CD8-positive, alpha-beta memory T cell (primary cell): ENCODE measurements at regions not wholly inside any gene's neighbourhood (a gene's known extent, or its start where the extent isn't known, plus 50 kb on each side); places are given as distances from the start of the nearest gene placed in this dataset.

Experiments
- CTCF ChIA-PET: fragments of 350-600 bp; sonication (Branson Sonifier 250); formaldehyde crosslinking; loops from one replicate; lab custom pipeline; 2021; ENCODE audit warnings: antibody characterized with exemption; lab: Charles Lee
- POLR2A ChIA-PET: fragments of 350-600 bp; sonication (Branson Sonifier 250); formaldehyde crosslinking; loops from one replicate; lab custom pipeline; 2021; ENCODE audit warnings: antibody characterized with exemption; lab: Charles Lee
- DNase-seq, 5 donors: peaks; one replicate each; pipeline versions ENCODE4 v3.0.0 to v3.0.0-alpha.2; 2020 to 2022; ENCODE audit warnings: mixed read lengths in 1 of 5
- H3K27ac ChIP-seq: one replicate; pipeline ENCODE4 v1.7.0; 2013; ENCODE audit warnings: low read depth, mild to moderate bottlenecking, low read length, moderate library complexity
- H3K27me3 ChIP-seq: 2 replicates; pipeline ENCODE4 v1.7.0; 2013; ENCODE audit warnings: low read length, mild to moderate bottlenecking; ENCODE audit not compliant: insufficient read depth, poor library complexity, severe bottlenecking
- H3K36me3 ChIP-seq: 2 replicates; pipeline ENCODE4 v1.7.0; 2013; ENCODE audit warnings: mild to moderate bottlenecking, low read length, moderate library complexity; ENCODE audit not compliant: insufficient read depth
- H3K4me1 ChIP-seq: 2 replicates; pipeline ENCODE4 v1.7.0; 2013; ENCODE audit warnings: mild to moderate bottlenecking, low read length, moderate library complexity; ENCODE audit not compliant: insufficient read depth
- H3K4me3 ChIP-seq: 2 replicates; pipeline ENCODE4 v1.7.0; 2013; ENCODE audit warnings: mild to moderate bottlenecking, low read length
- H3K9me3 ChIP-seq: 2 replicates; pipeline ENCODE4 v1.7.0; 2013; ENCODE audit warnings: mild to moderate bottlenecking, low read length
- H3K27ac Mint-ChIP-seq, 8 donors: one replicate each; pipeline ENCODE4 v1.8.0; 2020 to 2021; ENCODE audit warnings: mixed read lengths in 8 of 8, mild to moderate bottlenecking in 6 of 8, inconsistent platforms in 3 of 8, moderate library complexity in 3 of 8
- H3K27me3 Mint-ChIP-seq, 2 donors: one replicate each; pipeline ENCODE4 v1.8.0; 2020 to 2021; ENCODE audit warnings: mixed read lengths in 2 of 2, mild to moderate bottlenecking in 1 of 2, moderate library complexity in 1 of 2
- H3K36me3 Mint-ChIP-seq, 3 donors: one replicate each; pipeline ENCODE4 v1.8.0; 2020 to 2021; ENCODE audit warnings: mixed read lengths in 3 of 3, inconsistent platforms in 1 of 3, mild to moderate bottlenecking in 1 of 3
- H3K4me1 Mint-ChIP-seq, 3 donors: one replicate each; pipeline ENCODE4 v1.8.0; 2020 to 2021; ENCODE audit warnings: mixed read lengths in 3 of 3, inconsistent platforms in 1 of 3, mild to moderate bottlenecking in 1 of 3
- H3K4me3 Mint-ChIP-seq, 7 donors: one replicate each; pipeline ENCODE4 v1.8.0; 2020 to 2021; ENCODE audit warnings: mixed read lengths in 7 of 7, mild to moderate bottlenecking in 6 of 7, moderate library complexity in 4 of 7, inconsistent platforms in 2 of 7
- H3K9me3 Mint-ChIP-seq, 5 donors: one replicate each; pipeline ENCODE4 v1.8.0; 2020 to 2022; ENCODE audit warnings: mixed read lengths in 5 of 5, mild to moderate bottlenecking in 3 of 5, moderate library complexity in 2 of 5, inconsistent platforms in 1 of 5

GRCh38 chr2:100754951-100755350 is 65.0 kb upstream of the NPAS2 start:
- H3K4me3 Mint-ChIP-seq, result no peak overlapping the region
- H3K4me1 Mint-ChIP-seq, result no peaks in the 10 kb centered on the region
- Histone ChIP-seq H3K36me3 (no peaks in the 10 kb centered on the region), H3K4me1 (no peaks in the 10 kb centered on the region), H3K4me3 (no peak overlapping the region), H3K9me3 (no peaks in the 10 kb centered on the region), H3K27me3 (no peaks in the 10 kb centered on the region), H3K27ac (no peak overlapping the region)
- H3K36me3 Mint-ChIP-seq, result peaks cover 0 to 3% (median 0%) of the 10 kb centered on the region in 3 donors
- H3K27ac Mint-ChIP-seq, result no peak overlapping the region
- peaks cover 0 to 6% (median 0%) of the 10 kb centered on the region in 5 donors for H3K9me3 Mint-ChIP-seq
- POLR2A ChIA-PET, result no interaction called here
- peaks cover 8 to 41% of the 10 kb centered on the region in 2 donors for H3K27me3 Mint-ChIP-seq
- CTCF ChIA-PET, result no interaction called here
- no peak for DNase-seq

GRCh38 chr2:100755441-100755840 is 64.5 kb upstream of the NPAS2 start:
- H3K27ac ChIP-seq, result no peak overlapping the region
- H3K9me3 Mint-ChIP-seq, result peaks cover 0 to 2% (median 0%) of the 10 kb centered on the region in 5 donors
- H3K27me3 Mint-ChIP-seq, result peaks cover 6 to 41% of the 10 kb centered on the region in 2 donors
- POLR2A ChIA-PET, result no interaction called here
- H3K4me3 ChIP-seq, result no peak overlapping the region
- peak overlapping the region in 1 of 7 donors; percentile 18 for H3K4me3 Mint-ChIP-seq
- no peaks in the 10 kb centered on the region for H3K9me3 ChIP-seq
- H3K36me3 ChIP-seq, result no peaks in the 10 kb centered on the region
- no peaks in the 10 kb centered on the region for H3K27me3 ChIP-seq
- DNase-seq, result no peak
- no peaks in the 10 kb centered on the region for H3K4me1 Mint-ChIP-seq
- no peak overlapping the region for H3K27ac Mint-ChIP-seq
- CTCF ChIA-PET, result no interaction called here
- H3K4me1 ChIP-seq, result no peaks in the 10 kb centered on the region
- H3K36me3 Mint-ChIP-seq, result peaks cover 0 to 3% (median 0%) of the 10 kb centered on the region in 3 donors

GRCh38 chr2:100756704-100757103 is 63.2 kb upstream of the NPAS2 start:
- Mint-ChIP-seq H3K4me3 (no peak overlapping the region), H3K9me3 (no peaks in the 10 kb centered on the region), H3K36me3 (peaks cover 0 to 3% (median 0%) of the 10 kb centered on the region in 3 donors), H3K4me1 (no peaks in the 10 kb centered on the region), H3K27ac (no peak overlapping the region), H3K27me3 (peaks cover 2 to 44% of the 10 kb centered on the region in 2 donors)
- POLR2A ChIA-PET, result no interaction called here
- H3K4me1 ChIP-seq, result no peaks in the 10 kb centered on the region
- H3K9me3 ChIP-seq, result no peaks in the 10 kb centered on the region
- no peak overlapping the region for H3K27ac ChIP-seq
- CTCF ChIA-PET, result no interaction called here
- no peaks in the 10 kb centered on the region for H3K27me3 ChIP-seq
- no peak overlapping the region for H3K4me3 ChIP-seq
- no peak for DNase-seq
- no peaks in the 10 kb centered on the region for H3K36me3 ChIP-seq

- Histone ChIP-seq H3K4me3 (no peak overlapping the region), H3K36me3 (no peaks in the 10 kb centered on the region), H3K4me1 (no peaks in the 10 kb centered on the region), H3K27ac (no peak overlapping the region), H3K9me3 (no peaks in the 10 kb centered on the region), H3K27me3 (no peaks in the 10 kb centered on the region)
- H3K9me3 Mint-ChIP-seq, result peaks cover 0 to 2% (median 0%) of the 10 kb centered on the region in 5 donors
- peaks cover 4 to 41% of the 10 kb centered on the region in 2 donors for H3K27me3 Mint-ChIP-seq
- H3K4me1 Mint-ChIP-seq, result no peaks in the 10 kb centered on the region
- H3K36me3 Mint-ChIP-seq, result peaks cover 0 to 3% (median under 1%) of the 10 kb centered on the region in 3 donors
- H3K4me3 Mint-ChIP-seq, result no peak overlapping the region
- ChIA-PET POLR2A (no interaction called here), CTCF (no interaction called here)
- DNase-seq, result no peak
- no peak overlapping the region for H3K27ac Mint-ChIP-seq
Observed at GRCh38 chr2:100757621-100758394, 62.1 kb upstream of the NPAS2 start.

GRCh38 chr2:100759901-100760300 is 60.0 kb upstream of the NPAS2 start:
- Mint-ChIP-seq H3K4me3 (no peak overlapping the region), H3K36me3 (peaks cover 0 to 5% (median 3%) of the 10 kb centered on the region in 3 donors), H3K4me1 (no peaks in the 10 kb centered on the region), H3K9me3 (peaks cover 0 to 4% (median 0%) of the 10 kb centered on the region in 5 donors), H3K27ac (no peak overlapping the region), H3K27me3 (peaks cover 6 to 43% of the 10 kb centered on the region in 2 donors)
- Histone ChIP-seq H3K27me3 (no peaks in the 10 kb centered on the region), H3K27ac (no peak overlapping the region), H3K9me3 (no peaks in the 10 kb centered on the region), H3K4me1 (no peaks in the 10 kb centered on the region), H3K36me3 (no peaks in the 10 kb centered on the region), H3K4me3 (no peak overlapping the region)
- POLR2A ChIA-PET, result no interaction called here
- CTCF ChIA-PET, result no interaction called here
- no peak for DNase-seq

- H3K27me3 ChIP-seq, result no peaks in the 10 kb centered on the region
- peaks cover 6 to 46% of the 10 kb centered on the region in 2 donors for H3K27me3 Mint-ChIP-seq
- H3K27ac Mint-ChIP-seq, result no peak overlapping the region
- no peak for DNase-seq
- CTCF ChIA-PET, result no interaction called here
- no peaks in the 10 kb centered on the region for H3K4me1 ChIP-seq
- no peak overlapping the region for H3K4me3 Mint-ChIP-seq
- no peaks in the 10 kb centered on the region for H3K36me3 ChIP-seq
- peaks cover 0 to 5% (median 0%) of the 10 kb centered on the region in 3 donors for H3K36me3 Mint-ChIP-seq
- peaks cover 0 to 4% (median 0%) of the 10 kb centered on the region in 5 donors for H3K9me3 Mint-ChIP-seq
- no peak overlapping the region for H3K27ac ChIP-seq
- POLR2A ChIA-PET, result no interaction called here
- no peaks in the 10 kb centered on the region for H3K9me3 ChIP-seq
- no peak overlapping the region for H3K4me3 ChIP-seq
- no peaks in the 10 kb centered on the region for H3K4me1 Mint-ChIP-seq
Observed at GRCh38 chr2:100761365-100761764, 58.6 kb upstream of the NPAS2 start.

GRCh38 chr2:100764430-100764829 is 55.5 kb upstream of the NPAS2 start:
- H3K9me3 Mint-ChIP-seq, result peaks cover 0 to 4% (median 0%) of the 10 kb centered on the region in 5 donors
- no peak overlapping the region for H3K4me3 ChIP-seq
- no peaks in the 10 kb centered on the region for H3K4me1 ChIP-seq
- no peaks in the 10 kb centered on the region for H3K9me3 ChIP-seq
- peaks cover 0 to 5% (median 0%) of the 10 kb centered on the region in 3 donors for H3K36me3 Mint-ChIP-seq
- H3K27ac ChIP-seq, result no peak overlapping the region
- H3K4me3 Mint-ChIP-seq, result no peak overlapping the region
- H3K27ac Mint-ChIP-seq, result no peak overlapping the region
- no peaks in the 10 kb centered on the region for H3K36me3 ChIP-seq
- no peaks in the 10 kb centered on the region for H3K27me3 ChIP-seq
- H3K4me1 Mint-ChIP-seq, result no peaks in the 10 kb centered on the region
- ChIA-PET CTCF (no interaction called here), POLR2A (no interaction called here)
- DNase-seq, result no peak
- peaks cover 11 to 52% of the 10 kb centered on the region in 2 donors for H3K27me3 Mint-ChIP-seq

GRCh38 chr2:100765481-100765880 is 54.5 kb upstream of the NPAS2 start:
- H3K4me1 Mint-ChIP-seq, result no peaks in the 10 kb centered on the region
- no peak overlapping the region for H3K27ac ChIP-seq
- no peak overlapping the region for H3K4me3 ChIP-seq
- peaks cover 11 to 55% of the 10 kb centered on the region in 2 donors for H3K27me3 Mint-ChIP-seq
- no peaks in the 10 kb centered on the region for H3K9me3 ChIP-seq
- H3K36me3 ChIP-seq, result no peaks in the 10 kb centered on the region
- DNase-seq, result no peak
- H3K27ac Mint-ChIP-seq, result no peak overlapping the region
- no peaks in the 10 kb centered on the region for H3K4me1 ChIP-seq
- H3K4me3 Mint-ChIP-seq, result no peak overlapping the region
- peaks cover 0 to 5% (median 0%) of the 10 kb centered on the region in 3 donors for H3K36me3 Mint-ChIP-seq
- H3K27me3 ChIP-seq, result no peaks in the 10 kb centered on the region
- ChIA-PET CTCF (no interaction called here), POLR2A (no interaction called here)
- H3K9me3 Mint-ChIP-seq, result peaks cover 0 to 4% (median 0%) of the 10 kb centered on the region in 5 donors
